Stromal cell of bone marrow (primary cell): ENCODE measurements at regions not wholly inside any gene's neighbourhood (a gene's known extent, or its start where the extent isn't known, plus 50 kb on each side); places are given as distances from the start of the nearest gene placed in this dataset.
"Not testable (repeated sequence)": the region's sequence is repeated elsewhere in the genome, so short reads cannot be mapped to it uniquely, and the experiment has no call there.

Experiments
- DNase-seq: peaks from one replicate; pipeline ENCODE4 v3.0.0-alpha.2; 2012; ENCODE audit warnings: low read depth

GRCh38 chr5:121100931-121101330 lies 636.8 kb downstream of the PRR16 start:
- no peak for DNase-seq

- no peak for DNase-seq
These were observed 641.8 kb downstream of the PRR16 start for GRCh38 chr5:121105921-121106320.

- not testable (repeated sequence) for DNase-seq
These were observed 642.9 kb downstream of the PRR16 start for GRCh38 chr5:121106721-121107690.

- DNase-seq: peak; percentile 4
These were observed 644.6 kb downstream of the PRR16 start for GRCh38 chr5:121108725-121109124.

GRCh38 chr5:121109817-121110216 lies 645.7 kb downstream of the PRR16 start:
- DNase-seq: no peak

GRCh38 chr5:121121786-121122185 lies 657.7 kb downstream of the PRR16 start:
- DNase-seq: no peak

GRCh38 chr5:121138495-121138907 lies 674.4 kb downstream of the PRR16 start:
- no peak for DNase-seq

- DNase-seq: no peak
These were observed 674.9 kb downstream of the PRR16 start for GRCh38 chr5:121138952-121139351.

- DNase-seq: peak; percentile 34
These were observed 680.7 kb downstream of the PRR16 start for GRCh38 chr5:121144764-121145163.

GRCh38 chr5:121151534-121151933 lies 687.4 kb downstream of the PRR16 start:
- no peak for DNase-seq

- DNase-seq: no peak
These were observed 688.3 kb downstream of the PRR16 start for GRCh38 chr5:121152411-121152810.

- no peak for DNase-seq
These were observed 692.5 kb downstream of the PRR16 start for GRCh38 chr5:121156565-121156964.

GRCh38 chr5:121158451-121158850 lies 693.2 kb upstream of the FTMT start:
- DNase-seq: no peak

- DNase-seq: no peak
These were observed 691.1 kb upstream of the FTMT start for GRCh38 chr5:121160591-121160990.

GRCh38 chr5:121164632-121165031 lies 687.0 kb upstream of the FTMT start:
- DNase-seq: no peak

- DNase-seq: no peak
These were observed 680.3 kb upstream of the FTMT start for GRCh38 chr5:121171361-121171760.

- DNase-seq: no peak
These were observed 679.8 kb upstream of the FTMT start for GRCh38 chr5:121171834-121172233.

GRCh38 chr5:121174351-121174750 lies 677.3 kb upstream of the FTMT start:
- no peak for DNase-seq

GRCh38 chr5:121175986-121176385 lies 675.7 kb upstream of the FTMT start:
- peak; percentile 33 for DNase-seq

GRCh38 chr5:121182788-121183490 lies 668.7 kb upstream of the FTMT start:
- DNase-seq: no peak

- DNase-seq: no peak
These were observed 662.8 kb upstream of the FTMT start for GRCh38 chr5:121188849-121189248.

- DNase-seq: peak; percentile 39
These were observed 662.1 kb upstream of the FTMT start for GRCh38 chr5:121189342-121190305.
